ENCODE measurements at regions not wholly inside any gene's neighbourhood (a gene's known extent, or its start where the extent isn't known, plus 50 kb on each side); places are given as distances from the start of the nearest gene placed in this dataset.

- Histone ChIP-seq H3K27ac (ENCODE audit: insufficient read depth, low read depth, low read length) (no peak overlapping the region), H3K4me3 (replicated peaks in 1 of 3; ENCODE audit: insufficient read depth in 1 of 3, low read depth in 1 of 3, low read length in 3 of 3) (no peak overlapping the region), H3K79me2 (ENCODE audit: control insufficient read depth, insufficient read depth, low read length) (no peaks in the 10 kb centered on the region), H3K9ac (replicated peaks; ENCODE audit: extremely low read depth, insufficient read depth, low read length) (no peak overlapping the region), H3K4me1 (ENCODE audit: control insufficient read depth, extremely low read depth, insufficient read depth, low read length) (no peaks in the 10 kb centered on the region), H3K9me1 (replicated peaks; ENCODE audit: control insufficient read depth, extremely low read depth, insufficient read depth, low read length) (no peaks in the 10 kb centered on the region), H4K20me1 (replicated peaks; ENCODE audit: control insufficient read depth, extremely low read depth, insufficient read depth, low read length) (no peaks in the 10 kb centered on the region), H3K27me3 (ENCODE audit: control insufficient read depth in 2 of 2, insufficient read depth in 2 of 2, low read length in 2 of 2) (peaks cover 6 to 17% of the 10 kb centered on the region in 2 experiments), H2AFZ (ENCODE audit: low read depth, low read length) (no peak overlapping the region), H3K36me3 (ENCODE audit: control insufficient read depth in 2 of 2, extremely low read depth in 1 of 2, insufficient read depth in 2 of 2, low read length in 2 of 2) (no peaks in the 10 kb centered on the region), H3K4me2 (ENCODE audit: insufficient read depth, low read length) (no peak overlapping the region), H3K9me3 (replicated peaks; ENCODE audit: control insufficient read depth, insufficient read depth, low read length) (no peaks in the 10 kb centered on the region)
- intact Hi-C loops (cut with micrococcal nuclease) (no loop called here), dilution Hi-C loops (cut with MboI; ENCODE audit: extremely low pct_ligation_motif_present, low sequenced_read_pairs) (no loop called here)
- DNase-seq (ENCODE audit: low read depth, low spot score): no peak
- BruUV-seq (replicated peaks): no TSS peak
- ChIA-PET POLR2A (no interaction called here), CTCF (interaction anchor here (1.0 kb wide), 1 partner anchor 11 kb away, joined by 3 read pairs; no protein-coding TSS in a partner anchor)
- TF ChIP-seq MAX (IDR thresholded peaks at IDR 0.05; ENCODE audit: insufficient read depth, insufficient read length): no peak
- TF ChIP-seq CTCF (IDR thresholded peaks at IDR 0.05; ENCODE audit: extremely low read depth in 1 of 2, insufficient read depth in 1 of 2, low read depth in 1 of 2, low read length in 2 of 2): no peak
- TF ChIP-seq MYC (IDR thresholded peaks at IDR 0.05; ENCODE audit: low read depth, low read length): no peak
- TF ChIP-seq EZH2 (IDR thresholded peaks at IDR 0.05; ENCODE audit: borderline replicate concordance, low read depth, low read length, severe bottlenecking): no peak
- TF ChIP-seq GATA2 (IDR thresholded peaks at IDR 0.05; ENCODE audit: insufficient read depth, insufficient read length, low read depth, low read length): no peak
- no peak for TF ChIP-seq JUN (IDR thresholded peaks at IDR 0.05; ENCODE audit: borderline replicate concordance, insufficient read depth, insufficient read length, low read depth)
- no peak for TF ChIP-seq FOS (IDR thresholded peaks at IDR 0.05; ENCODE audit: borderline replicate concordance, insufficient read depth, low read length)
- TF ChIP-seq POLR2AphosphoS5 (IDR thresholded peaks at IDR 0.05; ENCODE audit: insufficient read depth, low read depth, low read length): no peak
- no peak for TF ChIP-seq POLR2A (IDR thresholded peaks at IDR 0.05; ENCODE audit: low read depth, low read length)
- FAIRE-seq: no peak
These were observed 61.4 kb upstream of the SIX3 start for GRCh38 chr2:44880125-44880483.
